Calu3 (cell line): ENCODE measurements at regions not wholly inside any gene's neighbourhood (a gene's known extent, or its start where the extent isn't known, plus 50 kb on each side); places are given as distances from the start of the nearest gene placed in this dataset.

Source experiments
- BruUV-seq: library from RNA; stranded (reverse); fragments of 400-500 nt; replicated peaks from 2 replicates; lab custom pipeline; 2021; lab: Mats Ljungman, UMichigan
- CTCF ChIA-PET: fragments of 300-600 bp; sonication (Branson Sonifier 250); formaldehyde crosslinking; loops from one replicate; lab custom pipeline; 2022; ENCODE audit warnings: antibody characterized with exemption; lab: Charles Lee
- DNase-seq: peaks from one replicate; pipeline ENCODE4 v3.0.0; 2022
- H3K27ac Mint-ChIP-seq: one replicate; pipeline ENCODE4 v1.8.0; 2022; ENCODE audit warnings: mixed read lengths; ENCODE audit not compliant: unreplicated experiment
- H3K27me3 Mint-ChIP-seq: one replicate; pipeline ENCODE4 v1.8.0; 2022; ENCODE audit warnings: mixed read lengths; ENCODE audit not compliant: unreplicated experiment
- H3K36me3 Mint-ChIP-seq: one replicate; pipeline ENCODE4 v1.8.0; 2022; ENCODE audit warnings: mild to moderate bottlenecking, moderate library complexity, mixed read lengths; ENCODE audit not compliant: insufficient read depth, unreplicated experiment
- H3K4me1 Mint-ChIP-seq: one replicate; pipeline ENCODE4 v1.8.0; 2022; ENCODE audit warnings: mild to moderate bottlenecking, low read depth, mixed read lengths; ENCODE audit not compliant: unreplicated experiment
- H3K4me3 Mint-ChIP-seq: one replicate; pipeline ENCODE4 v1.8.0; 2022; ENCODE audit warnings: mild to moderate bottlenecking, low read depth, moderate library complexity, mixed read lengths; ENCODE audit not compliant: unreplicated experiment
- H3K9me3 Mint-ChIP-seq: one replicate; pipeline ENCODE4 v1.8.0; 2022; ENCODE audit warnings: low read depth, mixed read lengths; ENCODE audit not compliant: unreplicated experiment
- intact Hi-C: fragments of 100-400 bp; cut with micrococcal nuclease; formaldehyde crosslinking; loops from one replicate; pipeline ENCODE4 v1.10.0; 2022; ENCODE audit not compliant: unreplicated experiment
- TF ChIP-seq, protein P1 (sequence below): fragments of 200-600 bp; IDR thresholded peaks from one replicate; pipeline ENCODE4 v1.8.0; 2022; ENCODE audit warnings: antibody characterized with exemption; ENCODE audit not compliant: unreplicated experiment

GRCh38 chr21:14755086-14755485 is 209.0 kb upstream of the SAMSN1 start:
- DNase-seq = no peak
- Mint-ChIP-seq H3K27me3 (no peaks in the 10 kb centered on the region), H3K4me1 (no peaks in the 10 kb centered on the region), H3K4me3 (no peak overlapping the region), H3K9me3 (no peaks in the 10 kb centered on the region), H3K36me3 (no peaks in the 10 kb centered on the region), H3K27ac (no peak overlapping the region)
- BruUV-seq = no TSS peak
- intact Hi-C loops = no loop called here
- CTCF ChIA-PET = no interaction called here
- TF ChIP-seq, protein P1, sequence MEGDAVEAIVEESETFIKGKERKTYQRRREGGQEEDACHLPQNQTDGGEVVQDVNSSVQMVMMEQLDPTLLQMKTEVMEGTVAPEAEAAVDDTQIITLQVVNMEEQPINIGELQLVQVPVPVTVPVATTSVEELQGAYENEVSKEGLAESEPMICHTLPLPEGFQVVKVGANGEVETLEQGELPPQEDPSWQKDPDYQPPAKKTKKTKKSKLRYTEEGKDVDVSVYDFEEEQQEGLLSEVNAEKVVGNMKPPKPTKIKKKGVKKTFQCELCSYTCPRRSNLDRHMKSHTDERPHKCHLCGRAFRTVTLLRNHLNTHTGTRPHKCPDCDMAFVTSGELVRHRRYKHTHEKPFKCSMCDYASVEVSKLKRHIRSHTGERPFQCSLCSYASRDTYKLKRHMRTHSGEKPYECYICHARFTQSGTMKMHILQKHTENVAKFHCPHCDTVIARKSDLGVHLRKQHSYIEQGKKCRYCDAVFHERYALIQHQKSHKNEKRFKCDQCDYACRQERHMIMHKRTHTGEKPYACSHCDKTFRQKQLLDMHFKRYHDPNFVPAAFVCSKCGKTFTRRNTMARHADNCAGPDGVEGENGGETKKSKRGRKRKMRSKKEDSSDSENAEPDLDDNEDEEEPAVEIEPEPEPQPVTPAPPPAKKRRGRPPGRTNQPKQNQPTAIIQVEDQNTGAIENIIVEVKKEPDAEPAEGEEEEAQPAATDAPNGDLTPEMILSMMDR = no peak

DNA sequence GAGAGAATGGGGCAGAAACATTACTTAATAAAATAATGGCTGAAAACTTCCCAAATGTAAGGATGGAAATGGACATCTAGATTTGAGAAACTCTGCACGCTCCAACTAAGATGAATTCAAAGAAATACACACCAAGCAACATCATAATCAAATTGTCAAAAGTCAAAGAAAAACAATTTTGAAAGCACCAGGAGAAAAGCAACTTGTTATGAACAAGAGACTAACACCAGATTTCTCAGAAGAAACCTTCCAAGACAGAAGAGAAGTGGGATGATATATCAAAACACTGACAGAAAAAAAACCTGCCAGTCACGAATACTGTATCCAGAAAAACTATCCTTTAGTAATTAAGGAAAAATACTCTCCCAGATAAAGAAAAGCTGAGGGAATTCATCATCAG is 208.6 kb upstream of the SAMSN1 start:
- no TSS peak for BruUV-seq
- CTCF ChIA-PET = no interaction called here
- Mint-ChIP-seq H3K4me1 (no peaks in the 10 kb centered on the region), H3K36me3 (no peaks in the 10 kb centered on the region), H3K4me3 (no peak overlapping the region), H3K27ac (no peak overlapping the region), H3K9me3 (no peaks in the 10 kb centered on the region), H3K27me3 (no peaks in the 10 kb centered on the region)
- TF ChIP-seq, protein P1 = no peak
- no peak for DNase-seq
- intact Hi-C loops = no loop called here

DNA sequence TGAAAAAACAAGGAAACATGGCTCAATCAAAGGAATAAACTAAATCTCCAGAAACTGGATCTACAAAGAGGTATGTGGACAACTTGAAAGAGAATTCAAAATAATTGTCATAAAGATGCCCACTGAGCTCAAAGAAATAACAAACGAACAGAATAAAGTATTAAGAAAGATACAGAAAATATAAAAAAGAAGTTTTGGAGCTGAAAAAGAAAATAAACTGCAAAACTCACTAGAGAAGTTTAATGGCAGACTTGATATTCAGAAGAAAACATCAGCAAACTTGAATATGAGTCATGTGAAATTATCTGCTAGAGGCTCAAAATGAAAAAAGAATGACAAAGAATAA is 208.1 kb upstream of the SAMSN1 start:
- Mint-ChIP-seq H3K36me3 (no peaks in the 10 kb centered on the region), H3K27me3 (no peaks in the 10 kb centered on the region), H3K9me3 (no peaks in the 10 kb centered on the region), H3K4me3 (no peak overlapping the region), H3K4me1 (no peaks in the 10 kb centered on the region), H3K27ac (no peak overlapping the region)
- TF ChIP-seq, protein P1 = no peak
- DNase-seq = no peak
- no TSS peak for BruUV-seq
- CTCF ChIA-PET = no interaction called here
- intact Hi-C loops = no loop called here

GRCh38 chr21:14753466-14754258 is 207.5 kb upstream of the SAMSN1 start:
- intact Hi-C loops = no loop called here
- H3K36me3 Mint-ChIP-seq = no peaks in the 10 kb centered on the region
- H3K27ac Mint-ChIP-seq = no peak overlapping the region

More at GRCh38 chr21:14753466-14754258, 207.5 kb upstream of the SAMSN1 start:
- no peaks in the 10 kb centered on the region for H3K27me3 Mint-ChIP-seq
- TF ChIP-seq, protein P1 = no peak
- no peaks in the 10 kb centered on the region for H3K4me1 Mint-ChIP-seq
- no peaks in the 10 kb centered on the region for H3K9me3 Mint-ChIP-seq
- CTCF ChIA-PET = no interaction called here
- no TSS peak for BruUV-seq
- no peak overlapping the region for H3K4me3 Mint-ChIP-seq
- no peak for DNase-seq
